IPS-NIHi7 (cell line): ENCODE measurements at regions not wholly inside any gene's neighbourhood (a gene's known extent, or its start where the extent isn't known, plus 50 kb on each side); places are given as distances from the start of the nearest gene placed in this dataset.

ENCODE experiments used
- DNase-seq: peaks from one replicate; pipeline ENCODE4 v3.0.0; 2012; ENCODE audit warnings: mixed read lengths; ENCODE audit errors: extremely low spot score

DNA sequence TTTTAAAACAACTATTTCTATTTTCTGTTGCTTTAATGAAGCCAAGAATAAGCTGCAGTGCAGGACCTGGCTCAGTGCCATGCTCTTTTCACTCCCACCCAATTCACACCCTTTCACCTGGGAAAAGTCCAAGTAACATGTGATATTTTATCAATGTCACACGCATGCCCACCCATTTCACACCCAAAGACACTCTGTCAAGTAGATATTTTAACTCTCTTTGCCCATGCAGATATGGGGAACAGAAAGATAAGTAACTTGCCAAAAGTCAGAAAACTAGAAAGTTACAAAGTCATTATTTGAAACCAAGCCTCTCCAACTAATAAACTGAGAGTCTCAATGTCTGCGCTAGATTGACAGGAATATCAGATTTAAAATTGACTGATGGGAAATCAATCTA is 706.7 kb upstream of the PHF14 start:
- DNase-seq, result no peak

- no peak for DNase-seq
Observed at GRCh38 chr7:10268034-10268433, 705.6 kb upstream of the PHF14 start.

DNA sequence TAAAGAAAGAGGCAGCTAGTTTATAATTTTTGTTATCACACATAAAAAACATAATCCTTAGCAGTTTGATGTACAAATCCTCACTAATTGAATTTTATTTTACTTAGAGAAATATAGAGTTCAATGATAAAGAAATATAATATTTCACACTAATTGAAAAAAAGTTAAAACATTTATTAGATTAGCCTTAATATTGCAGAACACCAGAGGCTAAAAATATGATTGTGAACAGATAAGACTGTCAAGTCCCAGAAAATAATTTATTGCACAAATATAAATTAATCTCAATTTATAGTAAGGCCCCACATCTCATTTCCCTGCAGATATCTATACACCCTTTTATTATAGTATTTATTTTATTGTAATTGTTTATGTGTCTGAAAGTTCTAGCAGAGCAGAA is 690.8 kb upstream of the PHF14 start:
- DNase-seq, result no peak

GRCh38 chr7:10284001-10284400 is 689.7 kb upstream of the PHF14 start:
- DNase-seq, result no peak

GRCh38 chr7:10299384-10299783 is 674.3 kb upstream of the PHF14 start:
- DNase-seq, result no peak

DNA sequence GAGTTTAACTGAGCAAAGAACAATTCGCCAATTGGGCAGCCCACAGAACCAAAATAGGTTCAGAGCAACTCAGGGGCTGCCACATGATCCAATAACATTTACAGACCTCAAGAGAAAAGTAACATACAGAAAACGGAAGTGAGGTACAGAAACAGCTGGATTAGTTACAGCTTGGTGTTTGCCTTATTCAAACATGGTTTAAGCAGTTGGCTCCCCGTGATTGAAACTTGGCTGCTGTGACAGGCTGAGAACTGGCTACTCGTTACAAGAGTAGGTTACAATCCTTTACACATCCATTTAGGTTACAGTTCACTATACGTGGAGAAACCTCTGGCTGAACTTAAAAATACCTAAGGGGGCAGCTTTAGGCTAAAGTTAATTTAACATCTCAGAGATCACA is 673.1 kb upstream of the PHF14 start:
- no peak for DNase-seq

DNA sequence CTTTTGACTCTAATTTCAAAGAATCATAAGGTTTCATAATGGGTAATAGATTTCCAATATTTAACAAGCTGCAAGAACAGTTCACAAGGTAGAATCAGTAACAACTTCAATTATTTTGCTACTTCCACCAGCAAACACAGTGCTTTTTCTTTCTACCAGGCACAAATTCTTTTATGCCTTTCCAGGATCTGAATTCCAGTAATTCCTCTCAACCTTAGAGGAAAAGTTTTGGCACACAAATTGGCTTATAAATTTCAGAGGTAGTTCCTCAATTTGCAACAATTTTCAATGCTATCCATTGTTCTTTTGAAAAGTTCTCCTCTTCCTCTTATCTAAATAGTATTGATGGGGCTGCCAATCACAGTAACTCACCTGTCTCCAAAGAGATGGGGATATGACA is 665.4 kb upstream of the PHF14 start:
- no peak for DNase-seq

GRCh38 chr7:10312942-10313341 is 660.7 kb upstream of the PHF14 start:
- DNase-seq, result no peak

GRCh38 chr7:10315881-10316280 is 657.8 kb upstream of the PHF14 start:
- no peak for DNase-seq

DNA sequence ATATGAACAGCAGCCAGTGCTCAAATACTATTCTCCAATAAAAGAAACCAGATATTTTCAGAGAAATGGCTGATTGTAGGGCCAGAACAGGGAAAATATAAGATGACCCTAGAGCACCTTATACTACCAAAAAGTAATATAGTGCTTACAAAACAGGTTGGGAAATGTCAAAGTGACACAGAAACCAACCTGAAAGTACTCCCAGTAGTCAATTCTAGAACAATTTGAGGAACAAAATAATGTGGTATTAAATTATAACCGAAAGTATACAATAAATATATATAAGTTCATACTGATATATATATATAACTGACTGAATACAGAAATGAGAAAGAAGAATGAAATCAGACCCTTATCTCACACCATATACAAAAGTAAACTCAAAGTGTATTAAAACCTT is 657.2 kb upstream of the PHF14 start:
- DNase-seq, result no peak

GRCh38 chr7:10325395-10325794 is 648.3 kb upstream of the PHF14 start:
- DNase-seq, result no peak

DNA sequence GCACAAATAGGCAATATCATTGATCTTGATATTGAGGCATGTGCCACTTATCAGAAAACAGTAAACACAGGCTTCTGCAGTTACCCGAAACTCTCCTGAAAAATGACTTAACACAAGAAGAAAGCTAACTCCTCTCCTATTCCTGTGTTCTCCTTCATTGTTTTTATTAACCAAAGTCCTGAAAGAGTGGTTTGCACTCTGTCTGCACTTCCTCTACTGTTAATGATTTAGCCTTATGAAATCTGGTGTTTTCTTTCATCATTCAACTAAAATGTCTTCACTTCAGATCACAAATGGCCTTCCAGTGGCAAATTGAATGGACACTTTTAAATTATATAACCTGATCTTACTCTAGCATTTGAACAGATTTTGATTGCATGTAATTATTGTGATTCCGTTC is 630.6 kb upstream of the PHF14 start:
- DNase-seq, result no peak

- DNase-seq, result no peak
Observed at GRCh38 chr7:10346032-10346431, 627.6 kb upstream of the PHF14 start.

- DNase-seq, result no peak
Observed at GRCh38 chr7:10355816-10356215, 617.9 kb upstream of the PHF14 start.

GRCh38 chr7:10360050-10360449 is 613.6 kb upstream of the PHF14 start:
- no peak for DNase-seq

DNA sequence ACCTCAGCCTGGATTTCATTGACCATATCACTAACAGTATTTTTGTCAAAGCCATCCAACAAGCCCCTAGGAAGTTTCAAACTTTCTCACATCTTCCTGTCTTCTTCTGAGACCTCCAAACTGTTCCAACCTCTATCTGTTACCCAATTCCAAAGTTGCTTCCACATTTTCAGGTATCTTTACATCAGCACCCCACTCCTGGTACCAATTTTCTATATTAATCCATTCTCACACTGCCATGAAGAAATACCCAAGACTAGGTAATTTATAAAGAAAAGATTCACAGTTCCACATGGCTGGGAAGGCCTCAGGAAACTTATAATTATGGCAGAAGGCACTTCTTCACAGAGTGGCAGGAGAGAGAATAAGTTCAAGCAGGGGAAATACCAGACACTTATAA is 571.9 kb upstream of the PHF14 start:
- no peak for DNase-seq

- peak; percentile 24 for DNase-seq
Observed at GRCh38 chr7:10412422-10413019, 561.2 kb upstream of the PHF14 start.

GRCh38 chr7:10418985-10419384 is 554.7 kb upstream of the PHF14 start:
- no peak for DNase-seq

- DNase-seq, result no peak
Observed at GRCh38 chr7:10429031-10429430, 544.6 kb upstream of the PHF14 start.

DNA sequence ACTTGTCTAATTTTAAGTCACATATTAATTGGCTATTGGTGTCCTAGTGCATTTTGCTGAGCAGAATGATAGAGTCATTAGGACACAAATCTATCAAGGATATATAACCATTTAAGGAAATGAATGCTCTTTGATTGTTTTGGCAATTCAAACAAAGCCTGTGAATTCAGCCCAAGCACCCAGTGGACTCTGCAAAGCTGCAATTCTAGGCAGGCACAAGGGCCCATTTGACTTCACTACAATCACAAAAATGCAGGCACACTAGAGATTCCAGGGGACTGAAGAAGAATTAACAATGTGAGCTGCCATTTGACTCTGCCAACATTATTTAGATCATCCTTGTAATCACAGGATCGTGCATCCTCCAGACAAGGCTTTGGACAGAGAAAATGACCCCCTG is 544.2 kb upstream of the PHF14 start:
- no peak for DNase-seq

- no peak for DNase-seq
Observed at GRCh38 chr7:10436302-10436701, 537.4 kb upstream of the PHF14 start.

DNA sequence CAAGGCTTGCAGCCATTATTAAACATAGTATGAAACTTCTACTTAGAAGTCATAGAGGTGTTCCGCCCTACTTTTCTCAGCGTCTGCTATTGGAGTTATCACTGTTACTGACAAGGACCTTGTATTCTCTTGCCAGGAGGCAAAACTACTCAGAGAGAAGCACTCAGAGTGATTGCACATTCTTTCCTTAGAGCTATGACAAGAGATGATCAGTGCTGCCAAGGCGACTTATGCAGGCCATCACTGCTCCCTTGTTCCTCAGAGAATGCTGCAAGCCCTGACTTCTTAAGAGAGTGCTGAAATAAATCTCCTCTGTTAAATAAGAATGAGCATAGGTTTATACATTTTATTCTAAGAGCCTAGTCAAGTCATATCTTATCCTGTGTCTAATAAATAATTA is 534.6 kb upstream of the PHF14 start:
- DNase-seq, result no peak

GRCh38 chr7:10455936-10456335 is 517.7 kb upstream of the PHF14 start:
- no peak for DNase-seq

- DNase-seq, result no peak
Observed at GRCh38 chr7:10460474-10460873, 513.2 kb upstream of the PHF14 start.

DNA sequence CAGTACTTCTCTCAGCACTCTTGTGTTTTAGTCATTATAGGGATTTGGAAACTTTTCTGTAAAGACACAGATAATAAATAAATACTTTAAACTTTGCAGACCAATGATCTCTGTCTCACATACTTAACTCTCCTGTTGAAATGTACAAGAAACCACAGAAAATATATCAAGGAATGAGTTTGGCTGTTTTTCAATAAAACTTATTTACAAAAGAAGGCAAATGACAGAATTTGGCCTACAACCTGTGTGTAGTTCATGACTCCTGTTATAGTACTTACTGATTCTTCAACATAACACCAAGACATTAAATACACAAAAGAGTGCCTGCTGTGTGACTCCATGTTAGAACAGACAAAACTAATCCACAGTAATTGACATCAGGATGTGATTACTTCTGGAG is 510.0 kb upstream of the PHF14 start:
- no peak for DNase-seq
